ENCODE measurements at regions not wholly inside any gene's neighbourhood (a gene's known extent, or its start where the extent isn't known, plus 50 kb on each side); places are given as distances from the start of the nearest gene placed in this dataset.

- intact Hi-C loops (cut with DNase I): no loop called here
Measured at GRCh38 chr2:15010346-15010745, 377.8 kb downstream of the LRATD1 start.

GRCh38 chr2:15018814-15019213 lies 386.3 kb downstream of the LRATD1 start:
- FAIRE-seq (no peak), DNase-seq (no peak)
- Histone ChIP-seq H3K4me1 (ENCODE audit: control insufficient read depth in 2 of 3, insufficient read depth in 2 of 3, low read depth in 1 of 3, low read length in 3 of 3) (no peaks in the 10 kb centered on the region), H3K36me3 (ENCODE audit: control insufficient read depth in 2 of 3, insufficient read depth in 3 of 3, low read length in 3 of 3) (no peaks in the 10 kb centered on the region), H3K4me3 (ENCODE audit: low read length in 3 of 3) (no peak overlapping the region), H3K9me3 (ENCODE audit: control insufficient read depth in 2 of 3, insufficient read depth in 1 of 3, low read length in 3 of 3) (no peaks in the 10 kb centered on the region), H3K27ac (ENCODE audit: low read depth in 2 of 2, low read length in 2 of 2) (no peak overlapping the region), H3K27me3 (ENCODE audit: control insufficient read depth, insufficient read depth, low read length) (no peaks in the 10 kb centered on the region), H3K9ac (ENCODE audit: low read length in 3 of 3) (no peak overlapping the region)
- no peak for TF ChIP-seq CTCF (IDR thresholded peaks at IDR 0.05; ENCODE audit: borderline replicate concordance, extremely low read depth, insufficient read depth)
- intact Hi-C loops (cut with DNase I): no loop called here

More at GRCh38 chr2:15010346-15010745, 377.8 kb downstream of the LRATD1 start:
- DNase-seq (no peak), FAIRE-seq (no peak)
- no peaks in the 10 kb centered on the region for H3K9me3 ChIP-seq (ENCODE audit: control insufficient read depth in 2 of 3, insufficient read depth in 1 of 3, low read length in 3 of 3)
- H3K9ac ChIP-seq (ENCODE audit: low read length in 3 of 3): no peak overlapping the region
- H3K4me1 ChIP-seq (ENCODE audit: control insufficient read depth in 2 of 3, insufficient read depth in 2 of 3, low read depth in 1 of 3, low read length in 3 of 3): no peaks in the 10 kb centered on the region
- TF ChIP-seq CTCF (IDR thresholded peaks at IDR 0.05; ENCODE audit: borderline replicate concordance, extremely low read depth, insufficient read depth): no peak
- H3K4me3 ChIP-seq (ENCODE audit: low read length in 3 of 3): no peak overlapping the region
- H3K36me3 ChIP-seq (ENCODE audit: control insufficient read depth in 2 of 3, insufficient read depth in 3 of 3, low read length in 3 of 3): no peaks in the 10 kb centered on the region
- H3K27ac ChIP-seq (ENCODE audit: low read depth in 2 of 2, low read length in 2 of 2): no peak overlapping the region
- H3K27me3 ChIP-seq (ENCODE audit: control insufficient read depth, insufficient read depth, low read length): no peaks in the 10 kb centered on the region

- no peaks in the 10 kb centered on the region for H3K4me1 ChIP-seq (ENCODE audit: control insufficient read depth in 2 of 3, insufficient read depth in 2 of 3, low read depth in 1 of 3, low read length in 3 of 3)
- H3K9ac ChIP-seq (ENCODE audit: low read length in 3 of 3): no peak overlapping the region
- no peak overlapping the region for H3K27ac ChIP-seq (ENCODE audit: low read depth in 2 of 2, low read length in 2 of 2)
- FAIRE-seq (no peak), DNase-seq (no peak)
- intact Hi-C loops (cut with DNase I): no loop called here
- TF ChIP-seq CTCF (IDR thresholded peaks at IDR 0.05; ENCODE audit: borderline replicate concordance, extremely low read depth, insufficient read depth): no peak
- no peak overlapping the region for H3K4me3 ChIP-seq (ENCODE audit: low read length in 3 of 3)
- H3K36me3 ChIP-seq (ENCODE audit: control insufficient read depth in 2 of 3, insufficient read depth in 3 of 3, low read length in 3 of 3): no peaks in the 10 kb centered on the region
- no peaks in the 10 kb centered on the region for H3K9me3 ChIP-seq (ENCODE audit: control insufficient read depth in 2 of 3, insufficient read depth in 1 of 3, low read length in 3 of 3)
- no peaks in the 10 kb centered on the region for H3K27me3 ChIP-seq (ENCODE audit: control insufficient read depth, insufficient read depth, low read length)
Measured at GRCh38 chr2:15023221-15023620, 390.7 kb downstream of the LRATD1 start.

- intact Hi-C loops (cut with DNase I): no loop called here
- Histone ChIP-seq H3K4me3 (ENCODE audit: low read length in 3 of 3) (no peak overlapping the region), H3K27ac (ENCODE audit: low read depth in 2 of 2, low read length in 2 of 2) (no peak overlapping the region), H3K27me3 (ENCODE audit: control insufficient read depth, insufficient read depth, low read length) (no peaks in the 10 kb centered on the region), H3K36me3 (ENCODE audit: control insufficient read depth in 2 of 3, insufficient read depth in 3 of 3, low read length in 3 of 3) (no peaks in the 10 kb centered on the region), H3K9me3 (ENCODE audit: control insufficient read depth in 2 of 3, insufficient read depth in 1 of 3, low read length in 3 of 3) (no peaks in the 10 kb centered on the region), H3K4me1 (ENCODE audit: control insufficient read depth in 2 of 3, insufficient read depth in 2 of 3, low read depth in 1 of 3, low read length in 3 of 3) (no peaks in the 10 kb centered on the region), H3K9ac (ENCODE audit: low read length in 3 of 3) (no peak overlapping the region)
- DNase-seq: no peak
- no peak for TF ChIP-seq CTCF (IDR thresholded peaks at IDR 0.05; ENCODE audit: borderline replicate concordance, extremely low read depth, insufficient read depth)
- FAIRE-seq: no peak
Measured at GRCh38 chr2:15028406-15028805, 395.9 kb downstream of the LRATD1 start.
